ENCODE measurements at regions not wholly inside any gene's neighbourhood (a gene's known extent, or its start where the extent isn't known, plus 50 kb on each side); places are given as distances from the start of the nearest gene placed in this dataset.

GRCh38 chr20:40587038-40587437, 102.0 kb downstream of the MAFB start:
- Histone ChIP-seq H3K36me3 (no peaks in the 10 kb centered on the region), H3K4me1 (no peaks in the 10 kb centered on the region), H3K27ac (no peak overlapping the region), H3K4me3 (no peak overlapping the region), H3K9me3 (no peaks in the 10 kb centered on the region), H3K27me3 (peaks cover 32% of the 10 kb centered on the region)
- ATAC-seq = no peak
- TF ChIP-seq EP300 (IDR thresholded peaks at IDR 0.05) = no peak
- TF ChIP-seq POLR2A (IDR thresholded peaks at IDR 0.05) = no peak
- no peak for TF ChIP-seq CTCF (IDR thresholded peaks at IDR 0.05)
- no peak for TF ChIP-seq POLR2AphosphoS5 (IDR thresholded peaks at IDR 0.05)
- 81 to 83% methylated on average over 3 to 6 of the region's 7 CpGs for WGBS, 2 donors (ENCODE audit: low coverage in 1 of 2)

- peaks cover 22% of the 10 kb centered on the region for H3K27me3 ChIP-seq
- ATAC-seq = no peak
These were observed 104.8 kb downstream of the MAFB start for GRCh38 chr20:40584130-40584809.

GRCh38 chr20:40583636-40584035, 105.4 kb downstream of the MAFB start:
- no peak for TF ChIP-seq POLR2A (IDR thresholded peaks at IDR 0.05)
- TF ChIP-seq EP300 (IDR thresholded peaks at IDR 0.05) = no peak
- TF ChIP-seq POLR2AphosphoS5 (IDR thresholded peaks at IDR 0.05) = no peak
- TF ChIP-seq CTCF (IDR thresholded peaks at IDR 0.05) = no peak
- no peak overlapping the region for H3K4me3 ChIP-seq
- no peaks in the 10 kb centered on the region for H3K4me1 ChIP-seq
- no peaks in the 10 kb centered on the region for H3K9me3 ChIP-seq
- WGBS, 2 donors (ENCODE audit: low coverage in 1 of 2) = 80% methylated on average over 4 to 7 of the region's 7 CpGs
- no peak overlapping the region for H3K27ac ChIP-seq
- ATAC-seq = no peak
- no peaks in the 10 kb centered on the region for H3K36me3 ChIP-seq
- peaks cover 15% of the 10 kb centered on the region for H3K27me3 ChIP-seq

More at GRCh38 chr20:40584130-40584809, 104.8 kb downstream of the MAFB start:
- TF ChIP-seq CTCF (IDR thresholded peaks at IDR 0.05) (no peak), EP300 (IDR thresholded peaks at IDR 0.05) (no peak), POLR2AphosphoS5 (IDR thresholded peaks at IDR 0.05) (no peak), POLR2A (IDR thresholded peaks at IDR 0.05) (no peak)
- Histone ChIP-seq H3K9me3 (no peaks in the 10 kb centered on the region), H3K27ac (no peak overlapping the region), H3K36me3 (no peaks in the 10 kb centered on the region), H3K4me1 (no peaks in the 10 kb centered on the region), H3K4me3 (no peak overlapping the region)
- WGBS, 2 donors (ENCODE audit: low coverage in 1 of 2) = 43% methylated on average over 3 of the region's 3 CpGs; no CpG with 5 or more reads in 1 of the 2 donors

- Histone ChIP-seq H3K9me3 (no peaks in the 10 kb centered on the region), H3K36me3 (no peaks in the 10 kb centered on the region), H3K27ac (no peak overlapping the region), H3K27me3 (peaks cover 11% of the 10 kb centered on the region), H3K4me3 (no peak overlapping the region), H3K4me1 (no peaks in the 10 kb centered on the region)
- WGBS, 2 donors (ENCODE audit: low coverage in 1 of 2) = 74 to 93% methylated on average over 3 to 5 of the region's 7 CpGs
- TF ChIP-seq EP300 (IDR thresholded peaks at IDR 0.05) = no peak
- no peak for ATAC-seq
These were observed 105.8 kb downstream of the MAFB start for GRCh38 chr20:40583205-40583604.

- WGBS, 2 donors (ENCODE audit: low coverage in 1 of 2) = 73 to 78% methylated on average over 4 of the region's 4 CpGs
- TF ChIP-seq POLR2AphosphoS5 (IDR thresholded peaks at IDR 0.05) (no peak), CTCF (IDR thresholded peaks at IDR 0.05) (no peak), POLR2A (IDR thresholded peaks at IDR 0.05) (no peak), EP300 (IDR thresholded peaks at IDR 0.05) (no peak)
- H3K36me3 ChIP-seq = no peaks in the 10 kb centered on the region
- no peak for ATAC-seq
- H3K9me3 ChIP-seq = no peaks in the 10 kb centered on the region
- no peaks in the 10 kb centered on the region for H3K4me1 ChIP-seq
- no peak overlapping the region for H3K27ac ChIP-seq
- peaks cover 4% of the 10 kb centered on the region for H3K27me3 ChIP-seq
- H3K4me3 ChIP-seq = no peak overlapping the region
These were observed 106.5 kb downstream of the MAFB start for GRCh38 chr20:40582531-40582930.
